Neural progenitor cell (in vitro differentiated cells): ENCODE measurements at regions not wholly inside any gene's neighbourhood (a gene's known extent, or its start where the extent isn't known, plus 50 kb on each side); places are given as distances from the start of the nearest gene placed in this dataset.
"Not testable (repeated sequence)": the region's sequence is repeated elsewhere in the genome, so short reads cannot be mapped to it uniquely, and the experiment has no call there.

Source experiments
- DNase-seq: peaks from one replicate; pipeline ENCODE4 v3.0.0-alpha.2; 2016; ENCODE audit warnings: low spot score
- H2AFZ ChIP-seq: fragments of 200-600 bp; sonication (generic); replicated peaks from 2 replicates; pipeline ENCODE4 v1.6.1; 2016; ENCODE audit warnings: antibody characterized with exemption
- H3F3A ChIP-seq: fragments of 200-600 bp; sonication (generic); 2 replicates; pipeline ENCODE4 v1.6.1; 2016; ENCODE audit warnings: antibody characterized with exemption, low read depth
- H3K27ac ChIP-seq: fragments of 200-600 bp; sonication (generic); 2 replicates; pipeline ENCODE4 v1.5.1; 2016; ENCODE audit warnings: mild to moderate bottlenecking
- H3K27me3 ChIP-seq: fragments of 200-600 bp; sonication (generic); 2 replicates; pipeline ENCODE4 v1.6.1; 2016; ENCODE audit warnings: mild to moderate bottlenecking, moderate library complexity
- H3K36me3 ChIP-seq: fragments of 200-600 bp; sonication (generic); 2 replicates; pipeline ENCODE4 v1.5.1; 2016
- H3K4me1 ChIP-seq: fragments of 200-600 bp; sonication (generic); 2 replicates; pipeline ENCODE4 v1.6.1; 2016; ENCODE audit warnings: mixed run types
- H3K4me2 ChIP-seq: fragments of 200-600 bp; sonication (generic); 2 replicates; pipeline ENCODE4 v1.6.1; 2016
- H3K4me3 ChIP-seq: fragments of 200-600 bp; sonication (generic); 2 replicates; pipeline ENCODE4 v1.5.1; 2016
- H3K79me2 ChIP-seq: fragments of 200-600 bp; sonication (generic); 2 replicates; pipeline ENCODE4 v1.6.1; 2016; ENCODE audit warnings: low read depth
- H3K9ac ChIP-seq: fragments of 200-600 bp; sonication (generic); 2 replicates; pipeline ENCODE4 v1.6.1; 2016
- H3K9me3 ChIP-seq: fragments of 200-600 bp; sonication (generic); 2 replicates; pipeline ENCODE4 v1.5.1; 2016; ENCODE audit warnings: low read depth
- H4K20me1 ChIP-seq: fragments of 200-600 bp; sonication (generic); 2 replicates; pipeline ENCODE4 v1.6.1; 2016; ENCODE audit warnings: low read depth
- H3K27ac Mint-ChIP-seq: 3 replicates; pipeline ENCODE4 v1.8.0; 2021; ENCODE audit warnings: mixed read lengths
- H3K27me3 Mint-ChIP-seq: 2 replicates; pipeline ENCODE4 v1.8.0; 2022; ENCODE audit warnings: low read depth, mild to moderate bottlenecking, inconsistent platforms, moderate library complexity, mixed read lengths; ENCODE audit not compliant: insufficient read depth
- H3K36me3 Mint-ChIP-seq: 3 replicates; pipeline ENCODE4 v1.8.0; 2021; ENCODE audit warnings: mixed read lengths
- H3K4me1 Mint-ChIP-seq: 3 replicates; pipeline ENCODE4 v1.8.0; 2021; ENCODE audit warnings: mixed read lengths
- H3K4me3 Mint-ChIP-seq: 3 replicates; pipeline ENCODE4 v1.8.0; 2021; ENCODE audit warnings: mild to moderate bottlenecking, moderate library complexity, mixed read lengths
- H3K9me3 Mint-ChIP-seq: 3 replicates; pipeline ENCODE4 v1.8.0; 2020; ENCODE audit warnings: mixed read lengths
- EZH2 ChIP-seq: fragments of 200-600 bp; sonication (generic); IDR thresholded peaks from 2 replicates; pipeline ENCODE4 v1.6.1; 2017; ENCODE audit warnings: antibody characterized with exemption, mild to moderate bottlenecking, moderate library complexity
- EZH2phosphoT487 ChIP-seq: fragments of 200-600 bp; sonication (generic); IDR thresholded peaks from 2 replicates; pipeline ENCODE4 v1.6.1; 2017; ENCODE audit warnings: antibody characterized with exemption
- TF ChIP-seq, protein P1 (sequence below): fragments of 200-600 bp; sonication (generic); IDR thresholded peaks from 2 replicates; pipeline ENCODE4 v1.5.1; 2017; ENCODE audit warnings: antibody characterized with exemption, mild to moderate bottlenecking

DNA sequence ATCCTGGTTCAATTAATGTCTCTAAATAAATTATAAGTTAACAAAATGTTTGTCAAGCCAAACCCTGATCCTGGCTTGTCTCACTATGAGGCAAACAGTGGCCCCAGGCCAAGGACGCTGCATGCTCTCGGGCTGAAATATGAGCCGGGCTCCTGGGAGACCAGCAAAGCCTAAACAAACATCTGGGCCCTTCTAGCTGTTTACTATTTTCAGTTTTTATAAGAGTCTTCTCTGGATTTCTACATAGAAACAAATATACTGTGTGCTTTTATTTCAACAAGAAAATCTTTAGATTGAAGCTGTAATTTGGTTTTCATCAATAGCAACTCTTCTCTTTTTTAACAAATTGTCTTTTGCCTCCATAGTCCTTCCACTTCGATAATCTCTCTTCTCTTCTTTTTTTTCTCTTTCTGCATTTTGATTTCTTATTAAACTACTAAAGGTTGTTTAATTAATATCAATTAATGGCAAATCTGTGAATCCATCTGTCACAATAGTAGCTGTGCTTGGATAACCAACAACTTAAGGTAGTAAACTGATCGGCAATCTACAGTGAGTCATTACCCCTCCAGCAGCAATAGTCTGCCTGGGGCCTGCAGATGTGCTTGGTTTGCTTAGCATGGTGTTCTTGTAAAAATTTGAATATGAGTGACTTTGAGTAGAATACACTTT is 83.3 kb upstream of the DNAJC1 start:
- DNase-seq, result peak; percentile 57
- Histone ChIP-seq H3K27me3 (no peaks in the 10 kb centered on the region), H3K4me3 (no peak overlapping the region), H3K4me1 (peaks cover 13% of the 10 kb centered on the region), H4K20me1 (no peaks in the 10 kb centered on the region), H3K36me3 (no peaks in the 10 kb centered on the region), H3K9me3 (no peaks in the 10 kb centered on the region), H3K27ac (no peak overlapping the region), H3F3A (peaks cover 3% of the 10 kb centered on the region), H3K79me2 (no peaks in the 10 kb centered on the region), H3K9ac (no peak overlapping the region), H2AFZ (peak overlapping the region; percentile 40), H3K4me2 (peak overlapping the region; percentile 29)
- no peak for TF ChIP-seq EZH2
- TF ChIP-seq EZH2phosphoT487, result no peak
- TF ChIP-seq, protein P1, sequence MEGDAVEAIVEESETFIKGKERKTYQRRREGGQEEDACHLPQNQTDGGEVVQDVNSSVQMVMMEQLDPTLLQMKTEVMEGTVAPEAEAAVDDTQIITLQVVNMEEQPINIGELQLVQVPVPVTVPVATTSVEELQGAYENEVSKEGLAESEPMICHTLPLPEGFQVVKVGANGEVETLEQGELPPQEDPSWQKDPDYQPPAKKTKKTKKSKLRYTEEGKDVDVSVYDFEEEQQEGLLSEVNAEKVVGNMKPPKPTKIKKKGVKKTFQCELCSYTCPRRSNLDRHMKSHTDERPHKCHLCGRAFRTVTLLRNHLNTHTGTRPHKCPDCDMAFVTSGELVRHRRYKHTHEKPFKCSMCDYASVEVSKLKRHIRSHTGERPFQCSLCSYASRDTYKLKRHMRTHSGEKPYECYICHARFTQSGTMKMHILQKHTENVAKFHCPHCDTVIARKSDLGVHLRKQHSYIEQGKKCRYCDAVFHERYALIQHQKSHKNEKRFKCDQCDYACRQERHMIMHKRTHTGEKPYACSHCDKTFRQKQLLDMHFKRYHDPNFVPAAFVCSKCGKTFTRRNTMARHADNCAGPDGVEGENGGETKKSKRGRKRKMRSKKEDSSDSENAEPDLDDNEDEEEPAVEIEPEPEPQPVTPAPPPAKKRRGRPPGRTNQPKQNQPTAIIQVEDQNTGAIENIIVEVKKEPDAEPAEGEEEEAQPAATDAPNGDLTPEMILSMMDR, result no peak
- H3K4me1 Mint-ChIP-seq, result peaks cover 16% of the 10 kb centered on the region
- no peaks in the 10 kb centered on the region for H3K36me3 Mint-ChIP-seq
- no peaks in the 10 kb centered on the region for H3K27me3 Mint-ChIP-seq
- no peak overlapping the region for H3K27ac Mint-ChIP-seq
- H3K4me3 Mint-ChIP-seq, result no peak overlapping the region
- no peaks in the 10 kb centered on the region for H3K9me3 Mint-ChIP-seq

- not testable (repeated sequence) for H4K20me1 ChIP-seq, H3K9me3 ChIP-seq, H3K27ac Mint-ChIP-seq, H3K27me3 ChIP-seq, H3K36me3 ChIP-seq, H3K27me3 Mint-ChIP-seq, H3K4me1 Mint-ChIP-seq, H3K9ac ChIP-seq, H3K79me2 ChIP-seq, H3K36me3 Mint-ChIP-seq, H3F3A ChIP-seq, H3K4me1 ChIP-seq, H3K4me3 ChIP-seq, H3K27ac ChIP-seq, H3K4me3 Mint-ChIP-seq
- peaks cover 12% of the 10 kb centered on the region for H3K9me3 Mint-ChIP-seq
- Histone ChIP-seq H2AFZ (peak overlapping the region; percentile 38), H3K4me2 (peak overlapping the region; percentile 3)
- peak; percentile 48 for DNase-seq
These were observed 76.4 kb upstream of the DNAJC1 start for GRCh38 chr10:22079921-22080320.

DNA sequence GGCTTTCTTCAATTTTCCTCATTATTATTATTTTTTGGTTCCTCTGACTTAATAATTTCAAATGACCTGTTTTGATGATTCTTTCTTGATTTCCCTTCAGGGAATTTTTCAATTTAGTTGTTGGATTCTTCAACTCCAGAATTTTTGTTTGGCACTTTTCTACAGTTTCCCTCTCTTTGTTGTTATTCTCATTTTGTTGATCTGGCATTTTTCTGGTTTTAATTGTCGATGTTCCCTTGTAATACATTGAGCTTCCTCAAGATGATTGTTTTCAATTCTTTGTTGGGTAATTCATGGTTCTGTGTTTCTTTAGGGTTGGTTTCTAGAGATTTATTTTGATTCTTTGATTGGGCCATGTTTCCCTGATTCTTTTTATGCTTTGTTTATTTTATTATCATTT is 67.8 kb upstream of the DNAJC1 start:
- Histone ChIP-seq H3K9me3 (no peaks in the 10 kb centered on the region), H2AFZ (no peak overlapping the region), H3K4me2 (no peak overlapping the region), H3K27me3 (no peaks in the 10 kb centered on the region), H3K4me1 (no peaks in the 10 kb centered on the region), H4K20me1 (no peaks in the 10 kb centered on the region), H3K36me3 (no peaks in the 10 kb centered on the region), H3K27ac (no peak overlapping the region), H3F3A (no peaks in the 10 kb centered on the region), H3K4me3 (no peak overlapping the region), H3K79me2 (no peaks in the 10 kb centered on the region), H3K9ac (no peak overlapping the region)
- Mint-ChIP-seq H3K4me3 (no peak overlapping the region), H3K9me3 (peaks cover 24% of the 10 kb centered on the region), H3K36me3 (no peaks in the 10 kb centered on the region), H3K27ac (no peak overlapping the region), H3K4me1 (no peaks in the 10 kb centered on the region), H3K27me3 (peaks cover 2% of the 10 kb centered on the region)
- TF ChIP-seq, protein P1, result no peak
- TF ChIP-seq EZH2 (no peak), EZH2phosphoT487 (no peak)
- DNase-seq, result no peak

- Mint-ChIP-seq H3K9me3 (peaks cover 12% of the 10 kb centered on the region), H3K27ac (no peak overlapping the region), H3K36me3 (no peaks in the 10 kb centered on the region), H3K4me3 (no peak overlapping the region), H3K27me3 (peaks cover 6% of the 10 kb centered on the region), H3K4me1 (no peaks in the 10 kb centered on the region)
- no peaks in the 10 kb centered on the region for H3F3A ChIP-seq
- TF ChIP-seq EZH2, result no peak
- TF ChIP-seq, protein P1, result no peak
- no peaks in the 10 kb centered on the region for H3K36me3 ChIP-seq
- no peak overlapping the region for H3K4me3 ChIP-seq
- no peaks in the 10 kb centered on the region for H4K20me1 ChIP-seq
- no peaks in the 10 kb centered on the region for H3K79me2 ChIP-seq
- H3K27ac ChIP-seq, result no peak overlapping the region
- H3K9me3 ChIP-seq, result no peaks in the 10 kb centered on the region
- DNase-seq, result no peak
- no peaks in the 10 kb centered on the region for H3K27me3 ChIP-seq
- H3K9ac ChIP-seq, result no peak overlapping the region
- no peaks in the 10 kb centered on the region for H3K4me1 ChIP-seq
- H2AFZ ChIP-seq, result no peak overlapping the region
- no peak overlapping the region for H3K4me2 ChIP-seq
These were observed 63.6 kb upstream of the DNAJC1 start for GRCh38 chr10:22067091-22067490.

- not testable (repeated sequence) for H3K27ac Mint-ChIP-seq, DNase-seq, H3K27me3 Mint-ChIP-seq, H3K9ac ChIP-seq, H3K27ac ChIP-seq, H3K79me2 ChIP-seq, H3K4me1 Mint-ChIP-seq, H3K4me3 ChIP-seq, H3K4me1 ChIP-seq, H3K9me3 Mint-ChIP-seq, H3K36me3 ChIP-seq, H3K36me3 Mint-ChIP-seq, H3K4me3 Mint-ChIP-seq, H3K27me3 ChIP-seq, H3K9me3 ChIP-seq, H2AFZ ChIP-seq, H3K4me2 ChIP-seq, H3F3A ChIP-seq, H4K20me1 ChIP-seq
These were observed 57.5 kb upstream of the DNAJC1 start for GRCh38 chr10:22060984-22061383.
